K562 (cell line): ENCODE measurements at regions not wholly inside any gene's neighbourhood (a gene's known extent, or its start where the extent isn't known, plus 50 kb on each side); places are given as distances from the start of the nearest gene placed in this dataset.

Experiments
- CTCF ChIP-seq, 3 experiments: IDR thresholded peaks in 2 of 3; conservative IDR thresholded peaks in 1 of 3; 2 replicates each; pipeline ENCODE4 v1.5.1; 2011 to 2012; ENCODE audit warnings: low read length in 3 of 3, mild to moderate bottlenecking in 3 of 3, control low read depth in 2 of 3, improper control_type of control experiment in 1 of 3, inconsistent platforms in 1 of 3, low read depth in 1 of 3, mixed read lengths in 1 of 3, moderate library complexity in 1 of 3; ENCODE audit not compliant: insufficient read depth in 2 of 3
- E2F5 ChIP-seq: sonication (generic); formaldehyde crosslinking; IDR thresholded peaks from 2 replicates; pipeline ENCODE4 v1.8.0; 2022; ENCODE audit warnings: mild to moderate bottlenecking, missing genetic modification reagents
- POLR2A ChIP-seq: fragments of 450-650 bp; conservative IDR thresholded peaks from 2 replicates; pipeline ENCODE4 v1.6.1; 2016

- TF ChIP-seq CTCF (IDR thresholded peaks at IDR 0.05 in 2 of 3, conservative IDR thresholded peaks at IDR 0.05 in 1 of 3; ENCODE audit: insufficient read depth in 2 of 3, low read depth in 1 of 3, low read length in 3 of 3) (no peak), POLR2A (no peak), E2F5 (CRISPR knock-in tag) (no peak)
Measured at GRCh38 chr1:198955085-198955484, 316.2 kb downstream of the PTPRC start.
